NOMO-1 treated with DMSO at 0.1 percent for 48 hours (cell line): ENCODE measurements at regions not wholly inside any gene's neighbourhood (a gene's known extent, or its start where the extent isn't known, plus 50 kb on each side); places are given as distances from the start of the nearest gene placed in this dataset.
A peak's percentile ranks its signal among the peaks of the same experiment; 100 is the strongest.

Source experiments
- DNase-seq: peaks from one replicate; lab custom pipeline; 2025; ENCODE audit not compliant: unreplicated experiment; lab: John Stamatoyannopoulos, UW

DNA sequence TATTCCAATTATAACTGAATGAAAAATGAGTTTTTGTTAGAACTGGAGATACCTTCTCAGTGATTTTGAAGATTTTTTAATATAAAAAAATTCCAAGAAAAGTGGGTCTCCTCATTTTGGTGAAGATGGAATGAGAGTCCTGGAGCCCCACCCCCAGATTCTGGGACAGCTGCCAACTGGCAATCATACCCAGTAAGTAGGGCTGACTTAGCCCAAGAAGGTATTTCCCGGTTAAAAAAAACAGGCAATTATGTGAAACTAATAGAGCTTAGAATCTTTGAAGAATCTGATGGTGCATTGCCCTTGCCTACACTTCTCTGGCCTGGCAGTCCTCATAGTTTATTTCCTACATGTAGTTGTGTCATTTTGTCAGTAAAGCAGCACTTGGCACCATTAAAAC is 52.8 kb upstream of the VWDE start:
- DNase-seq, result no peak

DNA sequence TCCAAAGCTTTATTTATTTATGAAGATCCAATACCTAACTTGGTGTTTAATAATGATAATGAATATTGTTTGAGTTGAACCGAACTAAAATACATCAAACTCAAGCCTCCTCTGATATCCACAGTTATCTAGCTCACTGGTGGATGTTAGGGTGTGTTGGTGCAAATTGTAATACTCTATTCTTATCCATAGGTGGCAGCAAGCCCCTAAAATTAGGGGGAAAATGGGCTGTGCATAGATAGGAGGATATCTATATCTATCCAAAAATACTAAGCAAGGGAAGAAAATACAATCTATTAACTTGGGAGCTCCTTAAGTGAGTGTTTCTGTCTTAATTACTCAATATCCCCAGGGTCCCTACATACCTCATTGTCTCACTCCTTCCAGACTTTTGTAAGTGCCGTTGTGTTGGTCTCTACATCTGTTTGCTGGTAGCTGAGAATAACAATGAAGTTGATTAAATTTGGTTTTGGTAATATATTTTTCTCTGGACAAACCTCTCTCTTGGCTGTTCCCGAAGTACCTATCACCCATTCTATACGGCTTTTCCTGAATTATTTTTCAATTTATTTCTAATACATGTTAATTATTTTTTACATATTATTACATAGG is 55.0 kb upstream of the VWDE start:
- DNase-seq, result peak; percentile 23

DNA sequence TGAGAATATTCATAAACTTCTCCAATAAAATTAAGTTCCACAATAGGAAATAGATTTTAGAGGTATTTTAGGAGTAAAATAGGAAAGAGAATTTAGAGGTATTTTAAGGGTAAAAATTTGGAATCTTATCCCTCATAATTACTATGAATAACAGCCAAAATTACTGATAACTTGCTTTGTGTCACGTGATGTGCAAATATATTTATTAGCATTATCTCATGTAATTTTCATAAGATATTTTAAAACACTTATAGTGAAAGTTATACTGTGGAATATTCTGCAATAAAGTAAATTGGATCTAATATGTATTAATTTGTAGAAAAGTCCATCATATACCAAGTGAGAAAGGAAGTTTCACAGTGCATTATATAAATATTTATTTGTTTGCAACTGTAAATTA is 64.2 kb upstream of the VWDE start:
- no peak for DNase-seq

DNA sequence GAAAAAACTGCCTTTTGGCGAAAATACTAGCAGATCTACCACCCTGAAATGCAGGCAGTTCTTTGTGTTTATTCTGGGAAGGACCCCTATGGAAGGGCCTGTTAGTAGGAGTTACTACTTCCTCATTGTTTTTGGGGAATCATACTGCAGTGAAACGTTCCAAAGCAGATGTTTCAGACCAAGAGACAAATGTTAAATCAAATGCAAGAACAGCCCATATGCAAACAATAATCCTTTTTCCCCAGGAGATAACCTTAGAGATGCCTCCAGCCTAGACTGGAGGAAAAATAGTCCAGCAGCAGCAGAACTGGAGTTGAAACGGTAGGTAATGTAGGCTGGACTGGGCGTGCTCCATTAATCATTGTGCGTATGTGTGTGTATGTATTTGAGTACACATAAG is 65.9 kb upstream of the VWDE start:
- DNase-seq, result no peak

DNA sequence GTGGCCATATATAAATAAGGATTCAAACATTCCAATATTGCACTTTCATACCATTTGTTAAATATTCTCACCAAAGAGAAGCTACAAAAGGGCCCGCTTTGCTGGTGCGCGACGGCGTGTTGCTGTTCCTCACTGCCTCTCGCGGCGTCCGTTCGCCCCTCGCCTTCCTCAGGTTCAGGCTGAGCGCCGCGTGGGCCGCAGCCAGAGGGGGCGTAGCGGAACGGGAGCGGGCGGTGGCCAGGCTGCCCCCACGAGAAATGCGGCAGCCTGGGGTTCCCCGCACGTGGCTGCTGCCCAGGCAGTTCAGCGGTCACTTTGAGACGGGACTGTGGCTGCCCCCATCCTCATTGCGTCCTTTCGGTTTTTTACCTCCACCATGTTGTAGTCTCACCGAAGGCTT is 67.3 kb upstream of the VWDE start:
- no peak for DNase-seq

DNA sequence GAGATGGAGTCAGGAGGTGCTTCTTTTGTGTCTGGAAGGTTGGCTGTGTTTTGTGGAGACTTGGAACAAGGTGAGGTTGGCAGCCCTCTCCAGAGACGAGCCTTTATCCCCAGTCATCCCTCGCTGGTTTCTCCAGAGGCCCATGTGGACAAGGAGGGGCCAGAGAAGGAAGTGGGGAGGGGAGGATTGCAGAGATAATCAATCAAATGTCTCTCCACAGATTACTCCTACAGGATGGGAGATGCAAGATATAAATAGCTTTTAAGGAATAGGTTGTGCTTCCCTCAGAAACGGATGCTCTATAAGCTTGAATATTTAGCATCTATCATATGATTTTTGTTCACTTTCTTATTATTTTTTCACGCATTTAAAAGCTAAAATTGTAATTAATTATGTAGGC is 70.4 kb upstream of the VWDE start:
- DNase-seq, result no peak

DNA sequence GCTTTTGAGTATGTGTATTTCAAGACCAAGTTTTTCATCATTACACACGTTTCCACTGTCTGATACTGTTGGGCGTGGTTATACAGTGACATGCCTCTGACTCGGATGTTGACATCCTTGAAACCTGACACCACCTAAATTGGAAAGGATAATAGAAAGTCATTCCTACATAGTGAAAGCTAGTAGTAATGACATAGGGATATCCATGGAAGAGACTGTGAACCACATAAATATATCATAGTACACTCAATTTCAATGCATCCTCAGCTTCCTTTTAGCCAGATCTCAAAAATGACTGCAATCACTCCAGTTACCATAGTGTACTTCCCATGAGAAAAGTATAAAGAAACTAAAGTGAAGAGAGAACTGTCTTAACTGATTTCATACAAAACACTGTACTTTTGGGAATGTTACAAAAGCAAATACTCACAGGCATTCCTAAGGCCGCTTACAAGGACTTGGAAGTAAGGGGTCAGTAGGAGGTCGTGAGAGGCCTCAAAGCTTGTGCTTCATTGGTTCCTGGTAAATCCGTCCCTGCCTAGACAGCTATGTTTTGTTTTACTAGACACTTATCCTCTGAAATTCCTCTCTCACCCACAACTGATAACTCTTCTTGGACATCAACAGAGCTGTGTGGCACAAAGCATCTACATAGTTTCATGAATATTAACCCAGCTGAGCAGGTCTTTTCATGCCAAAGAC is 71.8 kb upstream of the VWDE start:
- DNase-seq, result no peak

DNA sequence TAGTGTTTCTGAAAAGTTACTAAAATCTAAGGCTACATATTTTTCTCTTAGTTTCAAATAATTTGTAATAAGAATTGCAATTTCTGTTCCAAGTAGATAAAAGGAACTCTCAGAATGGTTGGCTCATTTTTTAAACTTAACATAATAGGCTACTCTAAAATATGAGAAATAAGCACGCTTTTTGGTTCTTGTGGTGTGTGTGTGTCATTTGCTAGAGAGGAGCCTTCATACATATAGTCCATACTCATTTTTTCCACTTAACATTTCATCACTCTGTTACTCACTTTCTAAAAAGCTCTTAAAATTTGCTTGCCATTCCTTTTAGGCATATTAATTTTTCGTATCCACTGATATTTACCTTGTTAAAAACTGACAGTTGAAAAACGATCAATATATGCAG is 74.0 kb upstream of the VWDE start:
- DNase-seq, result no peak

DNA sequence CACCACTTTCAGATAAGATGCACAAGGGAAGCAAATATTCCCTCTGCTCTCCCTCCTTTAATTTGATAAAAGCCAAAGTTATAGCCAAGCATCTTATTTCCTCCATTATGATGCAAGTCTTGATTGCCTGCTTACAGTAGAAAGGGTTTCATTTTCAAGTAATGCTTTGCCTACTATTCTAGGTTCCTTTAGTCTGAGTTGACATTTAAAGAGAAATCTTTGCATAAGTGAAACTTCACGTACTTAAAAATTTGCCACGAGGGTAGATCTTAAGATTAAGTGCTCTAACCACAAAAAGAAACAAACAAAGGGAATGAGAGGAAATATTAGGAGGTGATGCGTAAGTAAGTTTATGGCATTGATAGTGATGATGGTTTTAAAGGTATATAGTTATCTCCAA is 78.1 kb upstream of the VWDE start:
- no peak for DNase-seq

DNA sequence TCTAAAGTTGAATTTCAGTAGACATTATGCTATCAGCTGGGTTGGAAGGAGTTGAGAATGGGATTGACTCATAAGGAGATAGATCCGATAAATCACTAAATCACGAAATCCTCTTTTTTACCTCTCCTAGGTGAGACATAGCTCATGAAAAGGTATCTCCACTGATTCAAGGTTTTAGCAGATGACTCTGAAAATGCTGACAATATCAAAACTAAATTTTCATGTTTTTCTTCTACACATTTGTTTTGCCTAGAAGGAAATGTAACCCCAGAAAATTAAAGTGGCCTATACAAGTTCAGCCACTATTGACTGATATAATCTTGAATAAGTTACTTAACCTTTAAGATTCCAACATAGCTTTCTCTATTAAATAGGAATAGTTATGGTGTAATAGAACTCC is 82.2 kb upstream of the VWDE start:
- no peak for DNase-seq

DNA sequence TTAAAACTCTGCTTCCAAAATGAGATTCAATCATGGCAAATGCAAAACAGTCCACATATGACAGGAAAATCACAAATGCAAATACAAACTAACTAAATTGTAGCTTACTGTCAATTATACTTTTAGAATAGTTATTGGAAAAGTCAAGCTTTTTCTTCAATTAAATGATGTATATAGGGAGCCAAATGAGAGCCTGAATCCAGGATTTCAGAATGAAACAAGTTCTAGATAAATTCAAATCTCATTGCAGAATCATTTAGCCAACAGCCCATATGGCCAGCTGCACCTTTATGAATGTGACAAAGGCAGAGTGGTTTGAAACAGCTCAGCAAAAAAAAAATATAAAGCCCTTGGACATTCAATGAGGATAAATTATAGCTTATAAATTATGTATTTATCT is 82.2 kb upstream of the SCIN start:
- DNase-seq, result no peak

DNA sequence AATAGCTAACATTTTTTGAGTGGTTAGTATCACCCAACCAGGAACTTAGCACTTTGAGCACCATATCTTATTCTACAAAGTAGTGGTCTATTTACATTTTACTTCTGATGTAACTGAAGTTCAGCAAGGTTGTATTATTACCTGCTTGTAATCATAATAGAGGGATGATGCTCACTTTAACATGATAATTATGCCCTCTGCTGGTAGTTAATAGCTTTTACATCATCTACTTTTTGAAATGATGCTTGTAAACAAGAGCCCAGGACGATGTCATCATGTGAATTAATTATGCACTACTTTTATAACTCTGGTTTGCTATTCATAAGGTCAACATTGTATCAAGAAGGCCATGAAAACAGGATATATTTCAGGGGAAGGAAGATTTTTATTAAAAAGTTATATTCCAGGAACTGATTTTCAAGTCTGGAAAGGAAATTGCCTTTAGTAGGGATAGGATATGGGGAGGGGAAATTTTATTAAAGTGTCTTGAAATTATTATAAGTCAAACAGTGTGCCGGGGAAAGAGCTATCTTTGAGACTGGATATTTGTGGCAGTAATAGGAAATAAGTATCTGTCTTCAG is 80.3 kb upstream of the SCIN start:
- DNase-seq, result peak; percentile 37

DNA sequence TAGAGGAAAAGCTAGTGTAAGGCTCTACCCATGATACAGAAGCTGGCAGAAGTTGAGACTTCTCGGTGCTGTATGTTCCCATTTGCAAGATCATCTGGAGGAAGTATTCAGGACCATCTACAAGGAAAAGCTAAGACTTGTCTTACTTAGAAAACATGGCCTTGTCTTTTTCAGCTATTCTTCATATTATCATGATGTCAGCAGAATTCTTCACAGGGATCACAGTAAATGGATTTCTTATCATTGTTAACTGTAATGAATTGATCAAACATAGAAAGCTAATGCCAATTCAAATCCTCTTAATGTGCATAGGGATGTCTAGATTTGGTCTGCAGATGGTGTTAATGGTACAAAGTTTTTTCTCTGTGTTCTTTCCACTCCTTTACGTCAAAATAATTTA is 79.6 kb upstream of the SCIN start:
- DNase-seq, result no peak

DNA sequence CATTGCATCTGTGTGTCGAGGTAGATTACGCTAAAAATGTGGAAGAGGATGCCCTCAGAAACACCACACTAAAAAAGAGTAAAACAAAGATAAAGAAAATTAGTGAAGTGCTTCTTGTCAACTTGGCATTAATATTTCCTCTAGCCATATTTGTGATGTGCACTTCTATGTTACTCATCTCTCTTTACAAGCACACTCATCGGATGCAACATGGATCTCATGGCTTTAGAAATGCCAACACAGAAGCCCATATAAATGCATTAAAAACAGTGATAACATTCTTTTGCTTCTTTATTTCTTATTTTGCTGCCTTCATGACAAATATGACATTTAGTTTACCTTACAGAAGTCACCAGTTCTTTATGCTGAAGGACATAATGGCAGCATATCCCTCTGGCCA is 79.0 kb upstream of the SCIN start:
- DNase-seq, result no peak

DNA sequence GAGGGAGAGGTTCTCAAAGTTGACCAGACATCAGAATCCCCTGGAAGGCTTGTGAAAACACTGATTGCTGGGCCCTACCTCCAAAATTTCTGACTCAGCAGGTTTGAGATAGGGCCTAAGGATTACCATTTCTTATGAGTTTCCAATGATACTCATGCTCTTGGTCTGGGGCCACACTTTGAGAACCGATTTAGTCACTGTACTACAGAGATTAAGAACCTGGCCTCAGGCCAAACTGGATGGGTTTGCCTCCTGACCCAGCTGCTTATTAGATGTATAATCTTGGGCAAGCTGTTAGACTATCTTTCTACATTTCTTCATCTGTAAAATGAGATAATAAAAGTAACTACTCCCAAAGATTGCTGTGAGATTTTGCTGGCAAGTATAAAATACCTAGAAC is 77.1 kb upstream of the SCIN start:
- DNase-seq, result no peak

DNA sequence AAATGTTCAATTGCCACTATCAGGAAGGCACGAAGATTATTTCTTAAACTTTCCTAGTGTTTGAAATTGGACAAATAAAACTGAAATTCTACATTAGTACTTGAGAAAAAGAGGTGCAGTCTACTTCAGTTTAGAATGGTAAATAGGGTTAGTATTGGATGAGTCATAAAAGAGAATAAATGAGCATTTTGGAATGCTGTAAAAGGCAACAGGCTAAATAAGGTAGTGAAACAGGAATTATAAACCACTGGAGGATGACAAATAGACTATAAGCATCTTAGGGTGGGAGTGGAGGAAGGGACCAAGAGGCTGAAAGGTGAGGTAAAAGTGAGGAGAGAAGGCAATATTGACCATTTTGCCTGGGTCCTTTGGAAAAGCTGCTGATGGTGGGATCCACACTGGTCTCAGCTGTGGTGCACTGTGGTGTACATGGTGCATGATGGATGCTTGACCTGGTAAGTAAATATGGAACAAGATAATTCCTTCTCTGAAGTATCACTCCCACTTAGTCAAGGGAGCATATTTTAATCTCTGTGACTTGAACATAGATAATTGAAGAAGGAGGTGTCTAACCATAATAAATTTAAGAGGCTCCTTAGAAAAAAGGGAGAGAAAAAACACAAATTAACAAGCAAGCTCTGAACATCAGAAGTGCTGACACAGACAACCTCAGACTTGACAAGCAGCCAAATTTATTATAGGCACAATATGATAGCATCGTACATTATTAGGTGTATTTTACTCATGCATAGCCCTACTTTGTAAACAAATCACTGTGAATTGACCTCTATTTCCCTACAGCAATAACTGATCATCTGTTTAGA is 76.4 kb upstream of the SCIN start:
- DNase-seq, result no peak

DNA sequence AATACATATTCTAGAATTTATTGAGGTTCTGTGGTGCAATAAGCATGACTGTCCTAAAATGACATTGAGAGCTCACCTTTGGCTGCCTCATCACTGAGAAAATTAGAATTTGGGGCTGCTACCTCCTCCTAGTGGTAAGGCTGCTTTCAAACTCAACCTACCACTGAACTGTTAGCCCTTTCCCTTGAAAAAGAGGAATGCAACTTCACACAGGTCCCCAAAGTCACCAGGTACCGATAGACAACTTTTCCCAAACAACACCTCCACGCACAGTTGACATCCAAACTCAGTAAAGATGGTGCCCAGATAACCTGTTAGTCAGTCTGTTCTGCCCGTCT is 75.9 kb upstream of the SCIN start:
- no peak for DNase-seq

DNA sequence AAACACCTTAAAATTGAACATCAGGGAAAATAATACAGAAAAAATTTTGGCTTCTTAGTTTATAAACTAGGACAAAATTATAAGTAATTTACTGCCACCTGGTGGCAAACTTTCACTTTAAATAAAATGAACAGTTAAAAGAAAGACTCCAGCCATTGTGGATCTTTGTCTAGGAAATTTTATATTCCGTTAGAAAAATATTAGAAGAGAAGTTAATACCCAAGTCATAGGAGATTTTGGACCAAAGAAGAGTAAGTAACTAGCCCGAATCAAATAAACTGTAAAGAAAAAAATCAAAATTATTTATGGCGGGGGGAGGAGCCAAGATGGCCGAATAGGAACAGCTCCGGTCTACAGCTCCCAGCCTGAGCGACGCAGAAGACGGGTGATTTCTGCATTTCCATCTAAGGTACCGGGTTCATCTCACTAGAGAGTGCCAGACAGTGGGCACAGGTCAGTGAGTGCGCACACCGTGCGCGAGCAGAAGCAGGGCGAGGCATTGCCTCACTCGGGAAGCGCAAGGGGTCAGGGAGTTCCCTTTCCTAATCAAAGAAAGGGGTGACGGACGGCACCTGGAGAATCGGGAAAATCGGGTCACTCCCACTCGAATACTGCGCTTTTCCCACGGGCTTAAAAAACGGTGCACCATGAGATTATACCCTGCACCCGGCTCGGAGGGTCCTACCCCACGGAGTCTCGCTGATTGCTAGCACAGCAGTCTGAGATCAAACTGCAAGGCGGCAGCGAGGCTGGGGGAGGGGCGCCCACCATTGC is 73.4 kb upstream of the SCIN start:
- DNase-seq, result peak; percentile 19

DNA sequence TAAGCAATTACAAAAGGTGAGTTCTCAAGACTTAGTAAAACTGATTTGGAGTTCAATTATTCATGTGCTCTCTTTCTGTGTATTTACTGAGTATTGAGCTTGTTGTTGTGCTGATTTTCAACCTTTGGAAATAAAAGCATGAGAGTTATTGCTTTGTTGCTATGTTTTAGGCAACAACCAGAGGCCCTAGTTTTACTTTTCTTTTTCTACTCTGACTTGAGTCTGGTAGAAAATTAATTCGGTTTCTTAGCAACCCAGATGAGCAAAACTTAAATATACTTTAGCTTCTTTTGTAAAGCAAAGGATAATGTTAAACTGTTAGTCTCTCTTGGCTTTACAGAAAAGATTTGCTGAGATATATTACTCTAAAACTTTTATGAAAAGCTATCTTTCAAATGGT is 66.4 kb upstream of the SCIN start:
- no peak for DNase-seq

DNA sequence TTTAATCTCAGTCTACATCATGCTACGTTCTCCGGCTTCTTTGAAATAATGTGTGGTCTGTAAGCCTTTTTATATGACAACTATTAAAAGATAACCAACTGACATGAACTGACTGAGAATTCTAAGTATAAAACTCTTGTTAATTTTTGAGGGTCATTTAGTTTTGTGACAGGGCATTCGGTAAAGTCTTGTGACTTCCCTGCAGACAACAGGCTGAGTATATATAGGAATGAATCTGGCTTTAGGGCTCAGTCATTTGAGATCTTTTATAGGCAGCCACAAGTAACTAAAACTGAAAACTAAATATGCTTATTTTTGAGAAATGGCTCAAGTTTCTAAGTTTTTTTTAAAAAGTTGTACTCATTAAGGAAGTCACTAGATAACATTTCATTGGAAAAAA is 62.5 kb upstream of the SCIN start:
- no peak for DNase-seq

DNA sequence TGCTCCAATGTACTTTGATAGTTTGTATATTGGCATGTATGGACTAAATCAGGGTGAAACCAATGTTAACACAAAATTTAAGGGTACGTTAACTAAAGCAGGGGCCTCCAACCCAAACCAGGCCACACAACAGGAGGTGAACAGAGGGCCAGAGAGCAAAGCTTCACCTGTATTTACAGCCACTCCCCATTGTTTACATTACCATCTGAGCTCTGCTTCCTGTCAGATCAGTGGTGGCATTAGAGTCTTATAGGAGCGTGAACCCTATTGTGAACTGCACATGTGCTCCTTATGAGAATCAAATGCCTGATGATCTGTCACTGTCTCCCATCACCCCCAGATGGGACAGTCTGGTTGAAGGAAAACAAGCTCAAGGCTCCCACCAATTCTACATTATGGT is 62.0 kb upstream of the SCIN start:
- no peak for DNase-seq
